ENCODE measurements at regions not wholly inside any gene's neighbourhood (a gene's known extent, or its start where the extent isn't known, plus 50 kb on each side); places are given as distances from the start of the nearest gene placed in this dataset.
"Not testable (repeated sequence)": the region's sequence is repeated elsewhere in the genome, so short reads cannot be mapped to it uniquely, and the experiment has no call there.

DNA sequence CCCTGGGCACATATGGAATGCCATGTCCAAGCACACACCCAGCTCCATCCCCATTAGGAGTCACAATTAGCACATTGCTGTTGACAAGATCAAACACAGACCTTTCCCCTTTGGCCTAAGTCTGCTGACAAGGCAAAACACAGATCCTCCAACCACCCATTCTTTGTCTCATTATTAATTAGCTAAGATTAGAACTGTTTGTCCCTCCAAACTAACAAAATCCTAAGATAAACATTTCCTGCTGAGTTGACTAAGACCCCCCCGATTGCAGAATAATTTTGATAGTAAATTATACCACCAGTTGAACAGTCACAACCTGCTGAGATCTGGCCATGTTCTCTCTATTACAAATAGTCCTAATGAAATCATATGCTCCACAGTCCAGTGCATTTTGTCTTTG, 186.7 kb downstream of the SPATA31A1 start:
- not testable (repeated sequence) for H3K36me3 ChIP-seq (replicated peaks; ENCODE audit: control insufficient read depth, insufficient read depth, low read length); H3K27me3 ChIP-seq (ENCODE audit: control insufficient read depth, insufficient read depth, low read length); DNase-seq; H3K4me3 ChIP-seq (ENCODE audit: insufficient read depth, low read depth, low read length)

GRCh38 chr9:39545079-39545478, 189.6 kb downstream of the SPATA31A1 start:
- not testable (repeated sequence) for H3K4me3 ChIP-seq (ENCODE audit: insufficient read depth, low read depth, low read length); H3K36me3 ChIP-seq (replicated peaks; ENCODE audit: control insufficient read depth, insufficient read depth, low read length); DNase-seq; H3K27me3 ChIP-seq (ENCODE audit: control insufficient read depth, insufficient read depth, low read length)

DNA sequence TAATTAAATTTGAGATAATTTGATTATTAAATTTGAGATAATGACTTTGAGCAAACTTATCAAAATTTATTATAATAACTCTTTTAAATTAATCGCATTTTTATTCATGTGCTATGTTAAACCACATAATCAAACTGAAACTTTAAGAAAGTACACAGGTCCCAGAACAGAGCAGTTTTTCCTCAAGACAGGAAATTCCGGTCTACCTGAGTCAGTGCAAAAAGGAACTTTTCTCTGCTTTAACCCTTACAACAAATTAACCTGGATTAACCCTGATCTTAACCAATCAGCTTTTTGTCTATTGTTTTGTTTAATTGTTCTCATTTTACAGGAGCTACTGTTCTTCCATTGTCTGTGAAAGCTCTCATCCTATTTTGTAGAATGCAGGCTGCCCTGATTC, 195.1 kb downstream of the SPATA31A1 start:
- H3K4me3 ChIP-seq (ENCODE audit: insufficient read depth, low read depth, low read length); H3K27me3 ChIP-seq (ENCODE audit: control insufficient read depth, insufficient read depth, low read length): not testable (repeated sequence)

GRCh38 chr9:39551544-39551943, 196.1 kb downstream of the SPATA31A1 start:
- H3K27me3 ChIP-seq (ENCODE audit: control insufficient read depth, insufficient read depth, low read length); H3K4me3 ChIP-seq (ENCODE audit: insufficient read depth, low read depth, low read length); H3K36me3 ChIP-seq (replicated peaks; ENCODE audit: control insufficient read depth, insufficient read depth, low read length); DNase-seq: not testable (repeated sequence)

More for the DNA sequence above, 195.1 kb downstream of the SPATA31A1 start:
- H3K36me3 ChIP-seq (replicated peaks; ENCODE audit: control insufficient read depth, insufficient read depth, low read length); DNase-seq: not testable (repeated sequence)

- not testable (repeated sequence) for H3K36me3 ChIP-seq (replicated peaks; ENCODE audit: control insufficient read depth, insufficient read depth, low read length); DNase-seq; H3K27me3 ChIP-seq (ENCODE audit: control insufficient read depth, insufficient read depth, low read length)
- peak overlapping the region; percentile 6 for H3K4me3 ChIP-seq (ENCODE audit: insufficient read depth, low read depth, low read length)
Observed at GRCh38 chr9:39552242-39552881, 196.9 kb downstream of the SPATA31A1 start.

GRCh38 chr9:39554352-39554751, 198.9 kb downstream of the SPATA31A1 start:
- not testable (repeated sequence) for H3K36me3 ChIP-seq (replicated peaks; ENCODE audit: control insufficient read depth, insufficient read depth, low read length); H3K4me3 ChIP-seq (ENCODE audit: insufficient read depth, low read depth, low read length); DNase-seq; H3K27me3 ChIP-seq (ENCODE audit: control insufficient read depth, insufficient read depth, low read length)

GRCh38 chr9:39559384-39559783, 203.9 kb downstream of the SPATA31A1 start:
- H3K27me3 ChIP-seq (ENCODE audit: control insufficient read depth, insufficient read depth, low read length); H3K36me3 ChIP-seq (replicated peaks; ENCODE audit: control insufficient read depth, insufficient read depth, low read length); DNase-seq; H3K4me3 ChIP-seq (ENCODE audit: insufficient read depth, low read depth, low read length): not testable (repeated sequence)

DNA sequence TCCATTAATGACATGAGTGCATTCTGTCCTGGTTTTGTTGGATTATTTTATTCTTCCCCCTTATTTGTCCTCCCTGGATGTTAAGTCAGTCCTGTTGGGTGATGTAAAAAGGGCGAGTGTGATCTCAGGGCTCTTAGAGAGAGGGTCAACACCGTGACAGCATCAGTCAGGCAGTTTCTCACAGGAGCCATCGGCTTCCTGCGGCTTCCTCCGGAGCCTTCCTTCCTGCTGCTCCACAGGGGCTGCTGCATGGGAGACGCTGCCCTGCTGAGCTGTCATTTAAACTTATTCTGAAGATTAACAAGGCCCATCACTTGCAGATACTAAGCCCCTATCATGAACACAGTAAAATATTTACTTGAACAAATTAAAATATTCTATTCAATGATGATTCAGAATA, 211.3 kb downstream of the SPATA31A1 start:
- not testable (repeated sequence) for H3K27me3 ChIP-seq (ENCODE audit: control insufficient read depth, insufficient read depth, low read length); DNase-seq

DNA sequence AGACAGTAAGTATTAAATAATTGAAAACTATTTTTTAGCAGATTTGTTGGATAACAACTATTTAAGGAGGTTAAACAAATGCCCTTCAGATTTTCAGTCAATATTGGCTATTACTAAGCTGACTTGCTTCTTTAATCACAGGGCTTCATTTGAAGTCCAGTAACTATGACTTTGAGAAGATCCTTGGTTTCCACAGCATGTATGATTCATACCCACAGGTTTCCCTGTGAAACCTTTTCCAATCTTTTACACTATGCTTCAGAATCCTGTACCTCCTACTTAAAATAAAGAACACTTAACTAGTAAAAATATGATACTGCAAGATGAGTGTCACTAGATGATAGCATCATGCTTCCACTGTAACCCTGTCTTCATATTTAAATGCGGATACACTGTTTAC, 211.9 kb downstream of the SPATA31A1 start:
- H3K36me3 ChIP-seq (replicated peaks; ENCODE audit: control insufficient read depth, insufficient read depth, low read length); H3K4me3 ChIP-seq (ENCODE audit: insufficient read depth, low read depth, low read length); H3K27me3 ChIP-seq (ENCODE audit: control insufficient read depth, insufficient read depth, low read length); DNase-seq: not testable (repeated sequence)

More for the DNA sequence above, 211.3 kb downstream of the SPATA31A1 start:
- H3K4me3 ChIP-seq (ENCODE audit: insufficient read depth, low read depth, low read length); H3K36me3 ChIP-seq (replicated peaks; ENCODE audit: control insufficient read depth, insufficient read depth, low read length): not testable (repeated sequence)

DNA sequence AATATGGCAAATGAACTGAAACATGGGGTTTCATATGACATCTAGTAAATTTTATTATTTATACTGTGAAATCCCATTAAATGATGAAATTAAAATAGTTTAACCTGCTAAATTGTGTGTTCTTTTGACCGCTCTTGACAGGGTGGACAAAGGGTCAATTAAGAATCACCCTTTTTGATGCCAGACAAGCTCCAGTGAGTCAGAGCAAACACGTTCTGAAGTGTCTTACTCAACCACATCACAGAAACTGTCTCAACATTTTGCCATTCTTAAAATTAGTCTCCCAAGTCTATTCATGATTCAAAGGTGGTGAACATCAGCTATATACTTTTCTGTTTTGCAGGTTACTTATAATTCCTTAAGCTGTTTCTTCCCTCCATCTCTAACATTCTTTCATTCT, 213.4 kb downstream of the SPATA31A1 start:
- H3K4me3 ChIP-seq (ENCODE audit: insufficient read depth, low read depth, low read length); DNase-seq; H3K27me3 ChIP-seq (ENCODE audit: control insufficient read depth, insufficient read depth, low read length); H3K36me3 ChIP-seq (replicated peaks; ENCODE audit: control insufficient read depth, insufficient read depth, low read length): not testable (repeated sequence)

DNA sequence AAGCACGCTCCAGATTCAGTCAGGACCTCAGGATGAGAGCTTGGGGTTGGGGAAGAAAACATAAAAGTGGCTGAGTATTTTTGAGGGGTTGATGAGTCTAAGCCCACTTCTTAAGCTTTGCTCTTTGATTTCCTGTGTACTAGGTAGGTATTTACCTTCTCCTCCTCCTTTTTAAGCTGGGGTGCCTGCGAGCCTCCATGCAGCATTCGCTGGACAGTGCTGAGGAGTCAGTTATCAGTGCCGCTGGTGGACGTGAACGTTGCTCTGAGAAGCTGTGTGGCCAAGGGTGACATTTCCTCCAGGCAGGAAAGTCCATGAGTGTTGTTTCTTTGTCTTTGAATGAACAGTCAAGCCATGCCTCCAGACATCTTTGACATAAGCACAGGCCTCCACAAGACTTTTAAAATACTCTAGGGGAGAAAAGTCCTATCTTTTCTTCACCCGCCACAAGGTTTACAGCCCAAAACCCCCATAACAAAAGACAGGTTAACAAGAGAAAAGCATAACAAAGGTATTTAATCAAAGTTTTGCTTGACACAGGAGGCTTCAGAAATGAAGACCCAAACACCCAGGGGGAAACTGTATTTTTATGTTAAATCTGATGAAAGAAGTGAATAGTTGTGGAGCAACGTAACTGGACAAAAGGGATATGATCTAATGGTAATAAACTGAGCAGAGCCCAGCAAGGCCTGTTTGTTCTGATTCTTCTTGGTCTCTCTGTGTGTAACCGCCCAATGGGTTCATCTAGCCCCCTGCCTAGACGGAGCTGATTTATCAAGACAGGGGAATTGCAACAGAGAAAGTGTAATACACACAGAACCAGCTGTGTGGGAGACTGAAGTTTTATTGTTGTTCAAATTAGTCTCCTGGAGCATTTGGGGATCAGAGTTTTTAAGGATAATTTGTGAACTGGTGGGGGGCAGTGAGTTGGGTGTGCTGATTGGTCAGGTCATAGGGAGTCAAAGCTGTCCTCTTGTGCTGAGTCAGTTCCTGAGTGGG, 217.9 kb downstream of the SPATA31A1 start:
- not testable (repeated sequence) for H3K27me3 ChIP-seq (ENCODE audit: control insufficient read depth, insufficient read depth, low read length); H3K4me3 ChIP-seq (ENCODE audit: insufficient read depth, low read depth, low read length); DNase-seq; H3K36me3 ChIP-seq (replicated peaks; ENCODE audit: control insufficient read depth, insufficient read depth, low read length)

DNA sequence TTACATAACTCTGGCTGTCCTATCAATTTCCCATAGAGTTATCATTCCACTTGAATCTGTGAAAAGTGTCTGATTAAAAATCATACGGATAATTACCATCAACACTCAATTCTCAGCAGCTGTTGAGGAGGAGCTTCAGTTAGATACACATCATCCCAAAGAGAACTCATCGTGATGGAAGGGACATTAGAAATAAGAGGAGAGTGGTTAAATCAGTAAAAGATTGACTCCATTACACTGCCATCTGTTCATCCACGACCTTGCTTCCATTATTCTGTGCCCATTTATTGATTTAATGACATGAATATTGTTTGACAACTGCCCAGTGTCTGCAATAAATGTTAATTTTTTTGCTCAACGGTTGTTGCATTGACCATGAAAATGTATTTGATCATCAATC, 223.5 kb downstream of the SPATA31A1 start:
- DNase-seq; H3K4me3 ChIP-seq (ENCODE audit: insufficient read depth, low read depth, low read length); H3K36me3 ChIP-seq (replicated peaks; ENCODE audit: control insufficient read depth, insufficient read depth, low read length); H3K27me3 ChIP-seq (ENCODE audit: control insufficient read depth, insufficient read depth, low read length): not testable (repeated sequence)

GRCh38 chr9:39581296-39581695, 225.8 kb downstream of the SPATA31A1 start:
- not testable (repeated sequence) for H3K27me3 ChIP-seq (ENCODE audit: control insufficient read depth, insufficient read depth, low read length); DNase-seq; H3K4me3 ChIP-seq (ENCODE audit: insufficient read depth, low read depth, low read length); H3K36me3 ChIP-seq (replicated peaks; ENCODE audit: control insufficient read depth, insufficient read depth, low read length)

- H3K36me3 ChIP-seq (replicated peaks; ENCODE audit: control insufficient read depth, insufficient read depth, low read length); H3K4me3 ChIP-seq (ENCODE audit: insufficient read depth, low read depth, low read length); H3K27me3 ChIP-seq (ENCODE audit: control insufficient read depth, insufficient read depth, low read length); DNase-seq: not testable (repeated sequence)
Observed at GRCh38 chr9:39582677-39583412, 227.4 kb downstream of the SPATA31A1 start.

GRCh38 chr9:39583413-39583747, 227.9 kb downstream of the SPATA31A1 start:
- not testable (repeated sequence) for H3K27me3 ChIP-seq (ENCODE audit: control insufficient read depth, insufficient read depth, low read length); H3K4me3 ChIP-seq (ENCODE audit: insufficient read depth, low read depth, low read length); H3K36me3 ChIP-seq (replicated peaks; ENCODE audit: control insufficient read depth, insufficient read depth, low read length); DNase-seq

All from H7 (cell line).